Pancreas (tissue), 10 donors: ENCODE measurements at regions not wholly inside any gene's neighbourhood (a gene's known extent, or its start where the extent isn't known, plus 50 kb on each side); places are given as distances from the start of the nearest gene placed in this dataset.

Experiments
- ATAC-seq, 4 donors: fragments of 200-7000 bp; cut with Tn5 transposase; one replicate each; pipeline versions ENCODE4 v1.8.0 to v1.9.1; 2020; ENCODE audit warnings: mild to moderate bottlenecking in 4 of 4, moderate library complexity in 4 of 4
- DNase-seq, 6 donors: peaks; one replicate each; pipeline ENCODE4 v3.0.0-alpha.2; 2020
- FAIRE-seq: peaks from 2 replicates; lab custom pipeline; 2012; peaks lifted over from hg19 to GRCh38; lab: Jason Lieb, UNC
- H3K27ac ChIP-seq, 4 donors: fragments of 200-600 bp; sonication (generic); 1 replicate in 3 of 4; 2 replicates in 1 of 4; pipeline versions ENCODE4 v1.5.0 to v1.8.0; 2020
- H3K27me3 ChIP-seq, 4 donors: fragments of 200-600 bp; one replicate each; pipeline ENCODE4 v1.8.0; 2021
- H3K36me3 ChIP-seq, 3 donors: fragments of 200-600 bp; sonication (generic) in 1 of 3; one replicate each; pipeline versions ENCODE4 v1.5.0 to v1.8.0; 2020 to 2021
- H3K4me1 ChIP-seq, 3 donors: fragments of 200-600 bp; one replicate each; pipeline ENCODE4 v1.8.0; 2021
- H3K4me3 ChIP-seq, 4 donors: fragments of 200-600 bp; sonication (generic) in 2 of 4; one replicate each; pipeline versions ENCODE4 v1.5.0 to v1.8.0; 2020 to 2021
- H3K9me3 ChIP-seq, 4 donors: fragments of 200-600 bp; one replicate each; pipeline ENCODE4 v1.8.0; 2021
- CTCF ChIP-seq, 4 donors: fragments of 200-600 bp; sonication (generic) in 3 of 4; IDR thresholded peaks; one replicate each; pipeline versions ENCODE4 v1.5.0 to v1.8.0; 2021; ENCODE audit warnings: antibody characterized with exemption in 4 of 4
- WGBS, 2 donors: extraction: QIAGEN DNeasy Blood & Tissue Kit; methylation state at CpG; one replicate each; pipeline ENCODE4 v1.1.7; 2013; 5-methylcytosine and 5-hydroxymethylcytosine counted together
- intact Hi-C, 3 donors: fragments of 100-400 bp; cut with DNase I; formaldehyde crosslinking; loops; one replicate each; pipeline versions ENCODE4 v1.11.1 to v1.14.2; 2022
- donor health status: healthy with polysubstance abuse.
- donor health status: DM: no; HTN: no; CAD: no; lungs with moderate emphysema.
- donor health status: DM: no; HTN: no; CAD: no.
- donor health status: control.
- donor health status: control.
- donor health status: Bipolar disorder and iron deficiency.
- donor health status: DM: yes; HTN: yes; CAD: no.
- donor health status: DM: no; HTN: no; CAD: no.
- donor health status: DM: no; HTN: no; CAD: no.
- donor health status: DM: yes; HTN: yes; CAD: no.

- FAIRE-seq, result no peak
- peak in 1 of 6 donors; percentile 36 for DNase-seq
- Histone ChIP-seq H3K4me1 (no peaks in the 10 kb centered on the region), H3K27me3 (no peaks in the 10 kb centered on the region), H3K27ac (no peak overlapping the region), H3K9me3 (no peaks in the 10 kb centered on the region), H3K4me3 (no peak overlapping the region), H3K36me3 (no peaks in the 10 kb centered on the region)
- 68 to 73% methylated on average over 7 of the region's 7 CpGs for WGBS, 2 donors
- ATAC-seq, result no peak
- intact Hi-C loops, result no loop called here
- TF ChIP-seq CTCF (IDR thresholded peaks at IDR 0.05), result no peak
These were observed 51.4 kb upstream of the BLCAP start for GRCh38 chr20:37579106-37579505.

GRCh38 chr20:37577981-37578380 lies 50.3 kb upstream of the BLCAP start:
- no peak for FAIRE-seq
- no peak for TF ChIP-seq CTCF (IDR thresholded peaks at IDR 0.05)
- intact Hi-C loops, result no loop called here

More at GRCh38 chr20:37577981-37578380, 50.3 kb upstream of the BLCAP start:
- H3K9me3 ChIP-seq, result no peaks in the 10 kb centered on the region
- no peak for ATAC-seq
- H3K36me3 ChIP-seq, result no peaks in the 10 kb centered on the region
- no peaks in the 10 kb centered on the region for H3K27me3 ChIP-seq
- H3K27ac ChIP-seq, result no peak overlapping the region
- no peaks in the 10 kb centered on the region for H3K4me1 ChIP-seq
- WGBS, 2 donors, result 79 to 80% methylated on average over 6 of the region's 6 CpGs
- peak in 1 of 6 donors; percentile 1 for DNase-seq
- no peak overlapping the region for H3K4me3 ChIP-seq
